ENCODE measurements at regions not wholly inside any gene's neighbourhood (a gene's known extent, or its start where the extent isn't known, plus 50 kb on each side); places are given as distances from the start of the nearest gene placed in this dataset.

DNA sequence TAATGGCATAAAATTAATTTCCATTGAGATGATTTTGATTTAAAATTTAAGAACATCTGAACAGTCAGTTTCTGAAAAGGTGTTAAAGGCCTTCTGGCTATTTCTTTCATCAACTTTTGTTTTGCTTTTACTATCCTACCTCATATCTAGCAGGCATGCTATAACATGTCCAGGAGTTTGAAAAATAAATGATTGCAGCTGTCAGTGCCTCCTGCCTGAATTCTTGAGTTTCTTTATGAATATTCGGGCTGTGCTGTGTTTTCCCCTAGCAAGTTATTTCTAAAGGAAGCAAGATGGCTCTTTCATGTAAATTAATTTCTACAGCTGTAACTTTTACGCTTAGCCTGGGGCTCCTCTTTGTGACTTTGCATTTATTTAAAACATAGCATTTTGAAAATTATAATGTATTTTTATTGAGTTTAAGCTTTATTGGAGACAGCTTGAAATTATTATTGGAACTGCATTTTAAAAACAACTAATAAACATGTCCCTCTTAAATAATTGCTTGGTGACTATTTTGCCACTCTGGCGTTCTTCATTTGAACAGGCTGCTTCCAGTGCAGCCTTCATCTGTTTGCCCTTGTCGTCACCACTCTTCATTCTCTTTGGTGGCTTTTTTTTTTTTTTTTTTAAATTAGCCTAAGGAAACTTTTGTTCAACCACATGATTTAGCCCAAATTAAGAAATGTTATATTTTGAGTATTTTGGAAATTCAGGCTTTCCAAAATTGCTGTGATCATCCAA is 1083.4 kb upstream of the LRRN3 start:
- Mint-ChIP-seq H3K27ac (no peak overlapping the region), H3K4me1 (no peaks in the 10 kb centered on the region), H3K9me3 (no peaks in the 10 kb centered on the region), H3K36me3 (no peaks in the 10 kb centered on the region), H3K4me3 (no peak overlapping the region), H3K27me3 (ENCODE audit: insufficient read depth, low read depth) (no peaks in the 10 kb centered on the region)
- Histone ChIP-seq H3K9me3 (ENCODE audit: low read depth) (no peaks in the 10 kb centered on the region), H3K27me3 (no peaks in the 10 kb centered on the region), H3K27ac (no peak overlapping the region), H3K9ac (no peak overlapping the region), H4K20me1 (ENCODE audit: low read depth) (no peaks in the 10 kb centered on the region), H2AFZ (replicated peaks) (no peak overlapping the region), H3K79me2 (ENCODE audit: low read depth) (no peaks in the 10 kb centered on the region), H3K4me1 (no peaks in the 10 kb centered on the region), H3K36me3 (no peaks in the 10 kb centered on the region), H3K4me3 (no peak overlapping the region), H3K4me2 (no peak overlapping the region), H3F3A (ENCODE audit: low read depth) (no peaks in the 10 kb centered on the region)
- TF ChIP-seq, protein P1, sequence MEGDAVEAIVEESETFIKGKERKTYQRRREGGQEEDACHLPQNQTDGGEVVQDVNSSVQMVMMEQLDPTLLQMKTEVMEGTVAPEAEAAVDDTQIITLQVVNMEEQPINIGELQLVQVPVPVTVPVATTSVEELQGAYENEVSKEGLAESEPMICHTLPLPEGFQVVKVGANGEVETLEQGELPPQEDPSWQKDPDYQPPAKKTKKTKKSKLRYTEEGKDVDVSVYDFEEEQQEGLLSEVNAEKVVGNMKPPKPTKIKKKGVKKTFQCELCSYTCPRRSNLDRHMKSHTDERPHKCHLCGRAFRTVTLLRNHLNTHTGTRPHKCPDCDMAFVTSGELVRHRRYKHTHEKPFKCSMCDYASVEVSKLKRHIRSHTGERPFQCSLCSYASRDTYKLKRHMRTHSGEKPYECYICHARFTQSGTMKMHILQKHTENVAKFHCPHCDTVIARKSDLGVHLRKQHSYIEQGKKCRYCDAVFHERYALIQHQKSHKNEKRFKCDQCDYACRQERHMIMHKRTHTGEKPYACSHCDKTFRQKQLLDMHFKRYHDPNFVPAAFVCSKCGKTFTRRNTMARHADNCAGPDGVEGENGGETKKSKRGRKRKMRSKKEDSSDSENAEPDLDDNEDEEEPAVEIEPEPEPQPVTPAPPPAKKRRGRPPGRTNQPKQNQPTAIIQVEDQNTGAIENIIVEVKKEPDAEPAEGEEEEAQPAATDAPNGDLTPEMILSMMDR (IDR thresholded peaks at IDR 0.05) = no peak
- TF ChIP-seq EZH2 (IDR thresholded peaks at IDR 0.05) (no peak), EZH2phosphoT487 (IDR thresholded peaks at IDR 0.05) (no peak)
- no peak for DNase-seq (ENCODE audit: low spot score)

DNA sequence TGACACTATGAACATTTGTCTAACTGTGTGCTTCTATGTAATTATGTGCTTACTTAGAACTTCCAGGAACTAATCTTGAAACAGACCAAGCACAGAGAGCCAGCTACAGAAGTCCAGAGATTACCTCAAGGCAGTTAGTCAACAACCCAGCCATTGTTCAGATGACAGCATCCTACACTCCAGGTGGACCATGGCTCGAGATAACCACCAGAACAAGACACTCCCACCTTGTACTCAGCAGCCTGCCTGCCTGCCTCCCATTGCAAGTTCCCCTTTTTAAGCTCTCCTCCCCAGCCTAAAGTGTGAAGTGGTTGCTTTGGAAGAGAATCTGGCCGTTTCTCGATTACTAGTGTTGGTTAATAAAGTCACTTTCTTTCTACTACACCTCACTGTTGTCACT is 1080.6 kb upstream of the LRRN3 start:
- H4K20me1 ChIP-seq (ENCODE audit: low read depth) = no peaks in the 10 kb centered on the region
- Mint-ChIP-seq H3K27me3 (ENCODE audit: insufficient read depth, low read depth) (no peaks in the 10 kb centered on the region), H3K4me1 (no peaks in the 10 kb centered on the region), H3K36me3 (no peaks in the 10 kb centered on the region), H3K9me3 (no peaks in the 10 kb centered on the region), H3K27ac (no peak overlapping the region), H3K4me3 (no peak overlapping the region)
- no peak overlapping the region for H3K9ac ChIP-seq
- no peak for DNase-seq (ENCODE audit: low spot score)
- no peak for TF ChIP-seq EZH2 (IDR thresholded peaks at IDR 0.05)
- no peaks in the 10 kb centered on the region for H3K9me3 ChIP-seq (ENCODE audit: low read depth)
- H3K27me3 ChIP-seq = no peaks in the 10 kb centered on the region
- H3K36me3 ChIP-seq = no peaks in the 10 kb centered on the region
- H3K4me2 ChIP-seq = no peak overlapping the region
- no peaks in the 10 kb centered on the region for H3K4me1 ChIP-seq
- H3K27ac ChIP-seq = no peak overlapping the region
- no peaks in the 10 kb centered on the region for H3K79me2 ChIP-seq (ENCODE audit: low read depth)
- no peak overlapping the region for H2AFZ ChIP-seq (replicated peaks)
- no peak overlapping the region for H3K4me3 ChIP-seq
- H3F3A ChIP-seq (ENCODE audit: low read depth) = no peaks in the 10 kb centered on the region

DNA sequence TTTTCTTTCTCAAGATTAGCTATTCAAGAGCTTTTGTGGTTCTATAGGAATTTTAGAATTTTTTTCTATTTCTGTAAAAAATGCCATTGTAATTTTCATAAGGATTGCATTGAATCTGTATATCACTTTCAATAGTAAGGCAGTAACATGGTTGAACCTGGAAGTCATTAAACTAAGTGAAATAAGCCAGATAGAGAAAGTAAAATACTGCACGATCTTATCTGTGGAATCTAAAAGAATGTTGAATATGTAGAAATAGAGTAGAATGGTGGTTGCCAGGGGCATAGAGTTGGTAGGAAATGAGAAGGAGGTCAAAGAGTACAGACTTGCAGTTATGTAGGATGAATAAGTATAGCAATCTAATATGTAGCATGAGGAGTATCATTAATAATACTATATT is 1073.5 kb upstream of the LRRN3 start:
- Histone ChIP-seq H3K36me3 (no peaks in the 10 kb centered on the region), H3K9me3 (ENCODE audit: low read depth) (no peaks in the 10 kb centered on the region), H3K4me1 (no peaks in the 10 kb centered on the region), H4K20me1 (ENCODE audit: low read depth) (no peaks in the 10 kb centered on the region), H3K27ac (no peak overlapping the region), H3K27me3 (no peaks in the 10 kb centered on the region), H3K4me2 (no peak overlapping the region), H3K4me3 (no peak overlapping the region), H2AFZ (replicated peaks) (no peak overlapping the region), H3K79me2 (ENCODE audit: low read depth) (no peaks in the 10 kb centered on the region), H3K9ac (no peak overlapping the region), H3F3A (ENCODE audit: low read depth) (no peaks in the 10 kb centered on the region)
- TF ChIP-seq, protein P1 (IDR thresholded peaks at IDR 0.05) = no peak
- TF ChIP-seq EZH2phosphoT487 (IDR thresholded peaks at IDR 0.05) (no peak), EZH2 (IDR thresholded peaks at IDR 0.05) (no peak)
- Mint-ChIP-seq H3K4me1 (no peaks in the 10 kb centered on the region), H3K27ac (no peak overlapping the region), H3K36me3 (no peaks in the 10 kb centered on the region), H3K27me3 (ENCODE audit: insufficient read depth, low read depth) (no peaks in the 10 kb centered on the region), H3K9me3 (no peaks in the 10 kb centered on the region), H3K4me3 (no peak overlapping the region)
- DNase-seq (ENCODE audit: low spot score) = no peak

DNA sequence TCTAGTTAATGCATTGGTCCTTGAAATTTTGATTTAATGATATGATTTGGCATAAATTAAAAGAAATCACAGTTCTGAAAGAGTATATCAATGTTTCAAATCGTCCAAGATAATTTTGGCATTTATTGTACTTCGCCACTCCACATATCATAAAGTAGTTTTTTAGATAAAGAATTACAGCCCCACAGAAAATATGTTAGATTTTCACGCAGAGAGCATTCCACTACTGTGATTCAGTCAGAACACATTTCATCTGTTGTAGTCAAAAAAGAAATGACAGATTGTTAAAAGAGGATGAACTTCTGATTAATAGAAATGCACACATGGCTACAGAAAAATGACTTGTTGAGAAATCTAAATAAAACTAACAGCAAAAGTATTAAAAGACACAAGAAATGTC is 1063.5 kb upstream of the LRRN3 start:
- DNase-seq (ENCODE audit: low spot score) = no peak
- Histone ChIP-seq H3K27ac (no peak overlapping the region), H3K9me3 (ENCODE audit: low read depth) (no peaks in the 10 kb centered on the region), H3K36me3 (no peaks in the 10 kb centered on the region), H3K4me1 (no peaks in the 10 kb centered on the region), H3K9ac (no peak overlapping the region), H3K79me2 (ENCODE audit: low read depth) (no peaks in the 10 kb centered on the region), H4K20me1 (ENCODE audit: low read depth) (no peaks in the 10 kb centered on the region), H2AFZ (replicated peaks) (no peak overlapping the region), H3K27me3 (no peaks in the 10 kb centered on the region), H3K4me2 (no peak overlapping the region), H3K4me3 (no peak overlapping the region), H3F3A (ENCODE audit: low read depth) (no peaks in the 10 kb centered on the region)
- Mint-ChIP-seq H3K9me3 (no peaks in the 10 kb centered on the region), H3K27me3 (ENCODE audit: insufficient read depth, low read depth) (no peaks in the 10 kb centered on the region), H3K36me3 (no peaks in the 10 kb centered on the region), H3K4me3 (no peak overlapping the region), H3K27ac (no peak overlapping the region), H3K4me1 (no peaks in the 10 kb centered on the region)
- TF ChIP-seq EZH2phosphoT487 (IDR thresholded peaks at IDR 0.05) (no peak), EZH2 (IDR thresholded peaks at IDR 0.05) (no peak)
- TF ChIP-seq, protein P1 (IDR thresholded peaks at IDR 0.05) = no peak

All from neural progenitor cell (in vitro differentiated cells).